Neutrophil (primary cell): ENCODE measurements at regions not wholly inside any gene's neighbourhood (a gene's known extent, or its start where the extent isn't known, plus 50 kb on each side); places are given as distances from the start of the nearest gene placed in this dataset.
"Not testable (repeated sequence)": the region's sequence is repeated elsewhere in the genome, so short reads cannot be mapped to it uniquely, and the experiment has no call there.

Experiments
- H3K27ac ChIP-seq: fragments of 200-600 bp; sonication (generic); 2 replicates; pipeline ENCODE4 v1.5.1; 2016; ENCODE audit warnings: mild to moderate bottlenecking, moderate library complexity
- H3K27me3 ChIP-seq: fragments of 200-600 bp; sonication (generic); 2 replicates; pipeline ENCODE4 v1.6.0; 2016; ENCODE audit warnings: mild to moderate bottlenecking
- H3K36me3 ChIP-seq: fragments of 200-600 bp; sonication (generic); 2 replicates; pipeline ENCODE4 v1.5.1; 2017
- H3K4me1 ChIP-seq, 2 experiments: fragments of 200-600 bp in 1 of 2; sonication (generic) in 1 of 2; 1 replicate in 1 of 2; 2 replicates in 1 of 2; pipeline versions ENCODE4 v1.5.1 to v1.6.1; 2013 to 2016; ENCODE audit warnings: low read depth in 1 of 2, low read length in 1 of 2, mild to moderate bottlenecking in 1 of 2, moderate library complexity in 1 of 2; ENCODE audit not compliant: control insufficient read depth in 1 of 2, insufficient read depth in 1 of 2
- H3K4me3 ChIP-seq, 2 experiments: fragments of 200-600 bp in 1 of 2; sonication (generic) in 1 of 2; 1 replicate in 1 of 2; 2 replicates in 1 of 2; pipeline ENCODE4 v1.5.1; 2013 to 2016; ENCODE audit warnings: low read depth in 1 of 2, low read length in 1 of 2, mild to moderate bottlenecking in 1 of 2, moderate library complexity in 1 of 2
- H3K9me3 ChIP-seq: fragments of 200-600 bp; sonication (generic); 2 replicates; pipeline ENCODE4 v1.5.1; 2016
- CTCF ChIP-seq: fragments of 200-600 bp; sonication (generic); IDR thresholded peaks from 2 replicates; pipeline ENCODE4 v1.5.1; 2016; ENCODE audit warnings: antibody characterized with exemption

- Histone ChIP-seq H3K9me3 (no peaks in the 10 kb centered on the region), H3K27ac (no peak overlapping the region), H3K27me3 (no peaks in the 10 kb centered on the region), H3K4me1 (peaks cover 0 to 7% of the 10 kb centered on the region in 2 experiments), H3K36me3 (no peaks in the 10 kb centered on the region), H3K4me3 (no peak overlapping the region)
- TF ChIP-seq CTCF: no peak
These were observed 177.2 kb upstream of the TAB2 start for GRCh38 chr6:149140137-149140909.

- H3K4me3 ChIP-seq: no peak overlapping the region
- H3K4me1 ChIP-seq: peaks cover 0 to 7% of the 10 kb centered on the region in 2 experiments
- H3K27ac ChIP-seq: no peak overlapping the region
- no peaks in the 10 kb centered on the region for H3K27me3 ChIP-seq
- no peaks in the 10 kb centered on the region for H3K36me3 ChIP-seq
- H3K9me3 ChIP-seq: no peaks in the 10 kb centered on the region
- no peak for TF ChIP-seq CTCF
These were observed 176.6 kb upstream of the TAB2 start for GRCh38 chr6:149140910-149141290.

- H3K4me3 ChIP-seq: no peak overlapping the region
- peaks cover 0 to under 1% of the 10 kb centered on the region in 2 experiments for H3K4me1 ChIP-seq
- TF ChIP-seq CTCF: no peak
- no peaks in the 10 kb centered on the region for H3K36me3 ChIP-seq
- peaks cover 6% of the 10 kb centered on the region for H3K27me3 ChIP-seq
- H3K27ac ChIP-seq: no peak overlapping the region
- no peaks in the 10 kb centered on the region for H3K9me3 ChIP-seq
These were observed 174.5 kb upstream of the TAB2 start for GRCh38 chr6:149142924-149143429.

- not testable (repeated sequence) for H3K27ac ChIP-seq, H3K4me1 ChIP-seq, H3K36me3 ChIP-seq, H3K4me3 ChIP-seq, H3K9me3 ChIP-seq
- H3K27me3 ChIP-seq: peaks cover 15% of the 10 kb centered on the region
These were observed 171.7 kb upstream of the TAB2 start for GRCh38 chr6:149145800-149146199.

- Histone ChIP-seq H3K4me1 (peaks cover 0 to 2% of the 10 kb centered on the region in 2 experiments), H3K4me3 (no peak overlapping the region), H3K9me3 (no peaks in the 10 kb centered on the region), H3K27me3 (peaks cover 15% of the 10 kb centered on the region), H3K36me3 (no peaks in the 10 kb centered on the region), H3K27ac (no peak overlapping the region)
- TF ChIP-seq CTCF: no peak
These were observed 170.3 kb upstream of the TAB2 start for GRCh38 chr6:149147195-149147594.

- TF ChIP-seq CTCF: no peak
- Histone ChIP-seq H3K4me1 (peaks cover 9 to 11% of the 10 kb centered on the region in 2 experiments), H3K27ac (no peak overlapping the region), H3K9me3 (no peaks in the 10 kb centered on the region), H3K4me3 (no peak overlapping the region), H3K27me3 (peaks cover 15% of the 10 kb centered on the region), H3K36me3 (no peaks in the 10 kb centered on the region)
These were observed 169.4 kb upstream of the TAB2 start for GRCh38 chr6:149147938-149148718.
